NT2/D1 (cell line): ENCODE measurements at regions not wholly inside any gene's neighbourhood (a gene's known extent, or its start where the extent isn't known, plus 50 kb on each side); places are given as distances from the start of the nearest gene placed in this dataset.

ENCODE experiments used
- SUZ12 ChIP-seq: IDR thresholded peaks from 2 replicates; pipeline ENCODE4 v1.6.1; 2011; ENCODE audit not compliant: insufficient read length, insufficient read depth; ENCODE audit errors: extremely low read depth
- YY1 ChIP-seq: IDR thresholded peaks from 2 replicates; pipeline ENCODE4 v1.6.1; 2011; ENCODE audit not compliant: insufficient read length, insufficient read depth
- ZNF274 ChIP-seq: IDR thresholded peaks from 2 replicates; pipeline ENCODE4 v1.6.1; 2011; ENCODE audit warnings: mild to moderate bottlenecking, low read depth, low read length

DNA sequence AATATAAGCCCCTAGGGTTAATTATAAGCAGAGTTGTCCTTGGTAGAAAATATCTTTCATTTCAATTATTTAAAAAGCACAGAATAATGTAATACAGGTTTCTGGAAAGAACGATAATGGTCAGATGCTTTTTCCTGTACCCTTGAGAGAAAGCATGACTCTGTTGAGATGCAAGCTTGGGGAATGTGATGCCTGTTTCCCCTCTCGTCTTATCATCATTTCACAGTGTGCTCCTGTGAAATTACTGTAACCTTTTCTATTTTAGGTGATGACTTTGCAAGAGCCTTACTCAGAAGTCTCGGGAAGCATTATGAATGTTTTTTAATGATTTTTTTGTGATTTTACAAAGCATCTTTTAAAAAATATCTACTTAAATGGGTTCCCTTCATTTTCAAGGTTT lies 243.0 kb downstream of the POLR1F start:
- TF ChIP-seq ZNF274: no peak
- no peak for TF ChIP-seq SUZ12
- no peak for TF ChIP-seq YY1
